Activated naive CD8-positive, alpha-beta T cell (primary cell): ENCODE measurements at regions not wholly inside any gene's neighbourhood (a gene's known extent, or its start where the extent isn't known, plus 50 kb on each side); places are given as distances from the start of the nearest gene placed in this dataset.

Source experiments
- H3K27ac Mint-ChIP-seq: one replicate; pipeline ENCODE4 v1.8.0; 2021; ENCODE audit warnings: mixed read lengths
- H3K27me3 Mint-ChIP-seq: one replicate; pipeline ENCODE4 v1.8.0; 2021; ENCODE audit warnings: mixed read lengths
- H3K36me3 Mint-ChIP-seq: one replicate; pipeline ENCODE4 v1.8.0; 2021; ENCODE audit warnings: mixed read lengths
- H3K4me1 Mint-ChIP-seq: one replicate; pipeline ENCODE4 v1.8.0; 2021; ENCODE audit warnings: low read depth, mixed read lengths
- H3K4me3 Mint-ChIP-seq: one replicate; pipeline ENCODE4 v1.8.0; 2021; ENCODE audit warnings: mild to moderate bottlenecking, mixed read lengths
- H3K9me3 Mint-ChIP-seq: one replicate; pipeline ENCODE4 v1.8.0; 2021; ENCODE audit warnings: low read depth, mixed read lengths

- H3K27me3 Mint-ChIP-seq = no peaks in the 10 kb centered on the region
- no peaks in the 10 kb centered on the region for H3K9me3 Mint-ChIP-seq
- H3K4me1 Mint-ChIP-seq = no peaks in the 10 kb centered on the region
- no peaks in the 10 kb centered on the region for H3K36me3 Mint-ChIP-seq
- H3K27ac Mint-ChIP-seq = no peak overlapping the region
- no peak overlapping the region for H3K4me3 Mint-ChIP-seq
Measured at GRCh38 chr13:73138638-73139491, 80.1 kb downstream of the KLF5 start.

GRCh38 chr13:73138276-73138637 is 79.5 kb downstream of the KLF5 start:
- no peaks in the 10 kb centered on the region for H3K9me3 Mint-ChIP-seq
- no peak overlapping the region for H3K27ac Mint-ChIP-seq
- no peaks in the 10 kb centered on the region for H3K27me3 Mint-ChIP-seq
- H3K4me1 Mint-ChIP-seq = no peaks in the 10 kb centered on the region
- no peak overlapping the region for H3K4me3 Mint-ChIP-seq
- no peaks in the 10 kb centered on the region for H3K36me3 Mint-ChIP-seq

- Mint-ChIP-seq H3K4me1 (no peaks in the 10 kb centered on the region), H3K27ac (no peak overlapping the region), H3K4me3 (no peak overlapping the region), H3K9me3 (peaks cover 3% of the 10 kb centered on the region), H3K27me3 (no peaks in the 10 kb centered on the region), H3K36me3 (no peaks in the 10 kb centered on the region)
Measured at GRCh38 chr13:73136776-73137175, 78.0 kb downstream of the KLF5 start.

- Mint-ChIP-seq H3K4me3 (no peak overlapping the region), H3K27me3 (no peaks in the 10 kb centered on the region), H3K4me1 (no peaks in the 10 kb centered on the region), H3K36me3 (no peaks in the 10 kb centered on the region), H3K27ac (no peak overlapping the region), H3K9me3 (peaks cover 3% of the 10 kb centered on the region)
Measured at GRCh38 chr13:73133531-73133930, 74.7 kb downstream of the KLF5 start.

- H3K4me3 Mint-ChIP-seq = no peak overlapping the region
- H3K4me1 Mint-ChIP-seq = no peaks in the 10 kb centered on the region
- H3K9me3 Mint-ChIP-seq = peaks cover 3% of the 10 kb centered on the region
- H3K27me3 Mint-ChIP-seq = no peaks in the 10 kb centered on the region
- H3K36me3 Mint-ChIP-seq = no peaks in the 10 kb centered on the region
- H3K27ac Mint-ChIP-seq = no peak overlapping the region
Measured at GRCh38 chr13:73131247-73131646, 72.4 kb downstream of the KLF5 start.

GRCh38 chr13:73129023-73129422 is 70.2 kb downstream of the KLF5 start:
- H3K4me3 Mint-ChIP-seq = no peak overlapping the region

More at GRCh38 chr13:73129023-73129422, 70.2 kb downstream of the KLF5 start:
- Mint-ChIP-seq H3K36me3 (no peaks in the 10 kb centered on the region), H3K9me3 (peaks cover 3% of the 10 kb centered on the region), H3K27me3 (no peaks in the 10 kb centered on the region), H3K4me1 (no peaks in the 10 kb centered on the region), H3K27ac (no peak overlapping the region)
